ENCODE measurements at regions not wholly inside any gene's neighbourhood (a gene's known extent, or its start where the extent isn't known, plus 50 kb on each side); places are given as distances from the start of the nearest gene placed in this dataset.

GRCh38 chr17:72034000-72034399, 86.8 kb upstream of the SOX9 start:
- Histone ChIP-seq H3K4me3 (ENCODE audit: low read length, poor library complexity, severe bottlenecking) (no peak overlapping the region), H2AFZ (ENCODE audit: low read length) (no peak overlapping the region), H3K4me2 (ENCODE audit: low read depth, low read length, poor library complexity, severe bottlenecking) (no peak overlapping the region), H3K36me3 (ENCODE audit: insufficient read depth, low read length) (no peaks in the 10 kb centered on the region), H3F3A (ENCODE audit: low read depth) (no peaks in the 10 kb centered on the region), H3K4me1 (ENCODE audit: insufficient read depth, low read length, poor library complexity, severe bottlenecking) (no peaks in the 10 kb centered on the region), H3K79me2 (ENCODE audit: insufficient read depth, low read length) (no peaks in the 10 kb centered on the region), H3K9ac (ENCODE audit: low read depth, low read length, poor library complexity, severe bottlenecking) (no peak overlapping the region), H3K9me2 (replicated peaks; ENCODE audit: low read depth, low read length) (no peaks in the 10 kb centered on the region), H4K20me1 (ENCODE audit: insufficient read depth, low read length, poor library complexity, severe bottlenecking) (no peaks in the 10 kb centered on the region), H3K27me3 (ENCODE audit: insufficient read depth, low read length, poor library complexity, severe bottlenecking) (no peaks in the 10 kb centered on the region), H3K9me3 (ENCODE audit: insufficient read depth, low read depth, low read length) (no peaks in the 10 kb centered on the region)
- TF ChIP-seq EZH2phosphoT487 (IDR thresholded peaks at IDR 0.05; ENCODE audit: borderline replicate concordance) = no peak
- TF ChIP-seq CTCF (conservative IDR thresholded peaks at IDR 0.05; ENCODE audit: low read length) = no peak

GRCh38 chr17:72038427-72038826, 82.4 kb upstream of the SOX9 start:
- Histone ChIP-seq H3K27me3 (ENCODE audit: insufficient read depth, low read length, poor library complexity, severe bottlenecking) (no peaks in the 10 kb centered on the region), H3K79me2 (ENCODE audit: insufficient read depth, low read length) (no peaks in the 10 kb centered on the region), H3K4me2 (ENCODE audit: low read depth, low read length, poor library complexity, severe bottlenecking) (no peak overlapping the region), H3K9me3 (ENCODE audit: insufficient read depth, low read depth, low read length) (no peaks in the 10 kb centered on the region), H3K9ac (ENCODE audit: low read depth, low read length, poor library complexity, severe bottlenecking) (no peak overlapping the region), H4K20me1 (ENCODE audit: insufficient read depth, low read length, poor library complexity, severe bottlenecking) (no peaks in the 10 kb centered on the region), H3F3A (ENCODE audit: low read depth) (no peaks in the 10 kb centered on the region), H2AFZ (ENCODE audit: low read length) (no peak overlapping the region), H3K4me1 (ENCODE audit: insufficient read depth, low read length, poor library complexity, severe bottlenecking) (no peaks in the 10 kb centered on the region), H3K4me3 (ENCODE audit: low read length, poor library complexity, severe bottlenecking) (no peak overlapping the region), H3K36me3 (ENCODE audit: insufficient read depth, low read length) (no peaks in the 10 kb centered on the region), H3K9me2 (replicated peaks; ENCODE audit: low read depth, low read length) (no peaks in the 10 kb centered on the region)
- no peak for TF ChIP-seq EZH2phosphoT487 (IDR thresholded peaks at IDR 0.05; ENCODE audit: borderline replicate concordance)

- Histone ChIP-seq H3K4me2 (ENCODE audit: low read depth, low read length, poor library complexity, severe bottlenecking) (no peak overlapping the region), H3K4me1 (ENCODE audit: insufficient read depth, low read length, poor library complexity, severe bottlenecking) (no peaks in the 10 kb centered on the region), H3K9me2 (replicated peaks; ENCODE audit: low read depth, low read length) (no peaks in the 10 kb centered on the region), H3K9ac (ENCODE audit: low read depth, low read length, poor library complexity, severe bottlenecking) (no peak overlapping the region), H3K9me3 (ENCODE audit: insufficient read depth, low read depth, low read length) (no peaks in the 10 kb centered on the region), H3F3A (ENCODE audit: low read depth) (no peaks in the 10 kb centered on the region), H3K4me3 (ENCODE audit: low read length, poor library complexity, severe bottlenecking) (no peak overlapping the region), H4K20me1 (ENCODE audit: insufficient read depth, low read length, poor library complexity, severe bottlenecking) (no peaks in the 10 kb centered on the region), H2AFZ (ENCODE audit: low read length) (no peak overlapping the region), H3K79me2 (ENCODE audit: insufficient read depth, low read length) (no peaks in the 10 kb centered on the region), H3K36me3 (ENCODE audit: insufficient read depth, low read length) (no peaks in the 10 kb centered on the region), H3K27me3 (ENCODE audit: insufficient read depth, low read length, poor library complexity, severe bottlenecking) (no peaks in the 10 kb centered on the region)
- no peak for TF ChIP-seq CTCF (conservative IDR thresholded peaks at IDR 0.05; ENCODE audit: low read length)
- TF ChIP-seq EZH2phosphoT487 (IDR thresholded peaks at IDR 0.05; ENCODE audit: borderline replicate concordance) = no peak
These were observed 81.3 kb upstream of the SOX9 start for GRCh38 chr17:72039490-72039889.

- Histone ChIP-seq H3K4me3 (ENCODE audit: low read length, poor library complexity, severe bottlenecking) (no peak overlapping the region), H3K9ac (ENCODE audit: low read depth, low read length, poor library complexity, severe bottlenecking) (no peak overlapping the region), H3K9me3 (ENCODE audit: insufficient read depth, low read depth, low read length) (no peaks in the 10 kb centered on the region), H2AFZ (ENCODE audit: low read length) (no peak overlapping the region), H3K79me2 (ENCODE audit: insufficient read depth, low read length) (no peaks in the 10 kb centered on the region), H3F3A (ENCODE audit: low read depth) (no peaks in the 10 kb centered on the region), H3K4me2 (ENCODE audit: low read depth, low read length, poor library complexity, severe bottlenecking) (no peak overlapping the region), H3K9me2 (replicated peaks; ENCODE audit: low read depth, low read length) (no peaks in the 10 kb centered on the region), H4K20me1 (ENCODE audit: insufficient read depth, low read length, poor library complexity, severe bottlenecking) (no peaks in the 10 kb centered on the region), H3K27me3 (ENCODE audit: insufficient read depth, low read length, poor library complexity, severe bottlenecking) (no peaks in the 10 kb centered on the region), H3K4me1 (ENCODE audit: insufficient read depth, low read length, poor library complexity, severe bottlenecking) (no peaks in the 10 kb centered on the region), H3K36me3 (ENCODE audit: insufficient read depth, low read length) (no peaks in the 10 kb centered on the region)
- no peak for TF ChIP-seq EZH2phosphoT487 (IDR thresholded peaks at IDR 0.05; ENCODE audit: borderline replicate concordance)
- TF ChIP-seq CTCF (conservative IDR thresholded peaks at IDR 0.05; ENCODE audit: low read length) = no peak
These were observed 74.6 kb upstream of the SOX9 start for GRCh38 chr17:72046178-72046577.

All from Loucy (cell line).